OCI-LY7 (cell line): ENCODE measurements at regions not wholly inside any gene's neighbourhood (a gene's known extent, or its start where the extent isn't known, plus 50 kb on each side); places are given as distances from the start of the nearest gene placed in this dataset.

ENCODE experiments used
- CTCF ChIP-seq: fragments of 200-600 bp; sonication (generic); conservative IDR thresholded peaks from 2 replicates; pipeline ENCODE4 v1.5.1; 2014; ENCODE audit warnings: mild to moderate bottlenecking, antibody characterized with exemption, low read length, moderate library complexity, mixed read lengths
- EZH2phosphoT487 ChIP-seq: fragments of 200-600 bp; sonication (generic); IDR thresholded peaks from 2 replicates; pipeline ENCODE4 v1.6.1; 2018; ENCODE audit warnings: low read depth, borderline replicate concordance, mild to moderate bottlenecking, mixed run types, antibody characterized with exemption, low read length, moderate library complexity, mixed read lengths

GRCh38 chr3:26345613-26346012 lies 277.0 kb upstream of the LRRC3B start:
- TF ChIP-seq CTCF: no peak
- no peak for TF ChIP-seq EZH2phosphoT487
